H1 (cell line): ENCODE measurements at regions not wholly inside any gene's neighbourhood (a gene's known extent, or its start where the extent isn't known, plus 50 kb on each side); places are given as distances from the start of the nearest gene placed in this dataset.

Source experiments
- ATF3 ChIP-seq: IDR thresholded peaks from 2 replicates; pipeline ENCODE4 v1.6.1; 2011; ENCODE audit warnings: low read depth, mild to moderate bottlenecking, low read length; ENCODE audit not compliant: insufficient read depth
- CEBPB ChIP-seq: IDR thresholded peaks from 2 replicates; pipeline ENCODE4 v1.6.1; 2012; ENCODE audit warnings: low read depth, low read length
- CHD1 ChIP-seq: IDR thresholded peaks from 2 replicates; pipeline ENCODE4 v1.6.1; 2012; ENCODE audit warnings: low read depth, low read length, improper control_type of control experiment
- CTCF ChIP-seq, 3 experiments: IDR thresholded peaks; 1 replicate in 2 of 3; 2 replicates in 1 of 3; pipeline versions ENCODE4 v1.5.1 to v1.6.1; 2011; ENCODE audit warnings: low read length in 3 of 3, mild to moderate bottlenecking in 3 of 3, inconsistent platforms in 2 of 3, low read depth in 1 of 3, moderate library complexity in 1 of 3; ENCODE audit not compliant: insufficient read depth in 1 of 3; ENCODE audit errors: control extremely low read depth in 1 of 3
- EGR1 ChIP-seq: IDR thresholded peaks from 2 replicates; pipeline ENCODE4 v1.6.1; 2011; ENCODE audit warnings: low read depth, low read length, borderline replicate concordance
- EP300 ChIP-seq, 2 experiments: IDR thresholded peaks; 1 replicate in 1 of 2; 2 replicates in 1 of 2; pipeline ENCODE4 v1.6.1; 2011 to 2012; ENCODE audit warnings: low read depth in 2 of 2, low read length in 2 of 2, mild to moderate bottlenecking in 2 of 2, borderline replicate concordance in 1 of 2, inconsistent platforms in 1 of 2, moderate library complexity in 1 of 2
- HDAC6 ChIP-seq: IDR thresholded peaks from one replicate; pipeline ENCODE4 v1.7.1; 2012; ENCODE audit warnings: low read depth, mild to moderate bottlenecking, inconsistent platforms, low read length, moderate library complexity
- RBBP5 ChIP-seq: IDR thresholded peaks from 2 replicates; pipeline ENCODE4 v1.7.1; 2012; ENCODE audit warnings: low read depth, mild to moderate bottlenecking, inconsistent platforms, low read length, moderate library complexity, borderline replicate concordance
- RFX5 ChIP-seq: IDR thresholded peaks from 2 replicates; pipeline ENCODE4 v1.6.1; 2011; ENCODE audit warnings: low read depth, low read length, improper control_type of control experiment, borderline replicate concordance
- SIX5 ChIP-seq: IDR thresholded peaks from 2 replicates; pipeline ENCODE4 v1.6.1; 2011; ENCODE audit warnings: mild to moderate bottlenecking, low read depth, low read length
- SRF ChIP-seq: IDR thresholded peaks from 2 replicates; pipeline ENCODE4 v1.6.1; 2011; ENCODE audit warnings: mild to moderate bottlenecking, low read depth, low read length, moderate library complexity
- USF2 ChIP-seq: IDR thresholded peaks from 2 replicates; pipeline ENCODE4 v1.6.1; 2011; ENCODE audit warnings: low read length, improper control_type of control experiment
- ZNF274 ChIP-seq: IDR thresholded peaks from 2 replicates; pipeline ENCODE4 v1.7.0; 2012; ENCODE audit warnings: low read length, borderline replicate concordance; ENCODE audit errors: extremely low read depth

- no peak for TF ChIP-seq RFX5
- TF ChIP-seq ZNF274: no peak
- TF ChIP-seq CTCF (IDR thresholded peaks at IDR 0.05; ENCODE audit: control extremely low read depth in 1 of 3, insufficient read depth in 1 of 3, low read depth in 1 of 3, low read length in 3 of 3): peak; percentile 17 to 73 (median 63)
- TF ChIP-seq HDAC6: no peak
- no peak for TF ChIP-seq SRF
- no peak for TF ChIP-seq ATF3
- TF ChIP-seq RBBP5: no peak
- TF ChIP-seq USF2: no peak
- no peak for TF ChIP-seq CHD1
- TF ChIP-seq EP300 (IDR thresholded peaks at IDR 0.05; ENCODE audit: borderline replicate concordance in 1 of 2, low read depth in 2 of 2, low read length in 2 of 2): no peak
- TF ChIP-seq SIX5: no peak
- TF ChIP-seq EGR1: no peak
- no peak for TF ChIP-seq CEBPB
These were observed 176.8 kb downstream of the ISOC1 start for GRCh38 chr5:129271308-129271707.
